Mammary epithelial cell (primary cell): ENCODE measurements at regions not wholly inside any gene's neighbourhood (a gene's known extent, or its start where the extent isn't known, plus 50 kb on each side); places are given as distances from the start of the nearest gene placed in this dataset.

Experiments used
- EZH2 ChIP-seq: IDR thresholded peaks from 2 replicates; pipeline ENCODE4 v1.6.1; 2012; ENCODE audit warnings: low read length, inconsistent platforms, borderline replicate concordance
- TF ChIP-seq, protein P1 (sequence below), 2 donors: IDR thresholded peaks in 1 of 2; conservative IDR thresholded peaks in 1 of 2; 2 replicates each; pipeline ENCODE4 v1.5.1; 2011 to 2012; ENCODE audit warnings: inconsistent platforms in 2 of 2, low read length in 2 of 2, mild to moderate bottlenecking in 2 of 2, control low read depth in 1 of 2, low read depth in 1 of 2; ENCODE audit not compliant: insufficient read depth in 1 of 2; ENCODE audit errors: extremely low read depth in 1 of 2

DNA sequence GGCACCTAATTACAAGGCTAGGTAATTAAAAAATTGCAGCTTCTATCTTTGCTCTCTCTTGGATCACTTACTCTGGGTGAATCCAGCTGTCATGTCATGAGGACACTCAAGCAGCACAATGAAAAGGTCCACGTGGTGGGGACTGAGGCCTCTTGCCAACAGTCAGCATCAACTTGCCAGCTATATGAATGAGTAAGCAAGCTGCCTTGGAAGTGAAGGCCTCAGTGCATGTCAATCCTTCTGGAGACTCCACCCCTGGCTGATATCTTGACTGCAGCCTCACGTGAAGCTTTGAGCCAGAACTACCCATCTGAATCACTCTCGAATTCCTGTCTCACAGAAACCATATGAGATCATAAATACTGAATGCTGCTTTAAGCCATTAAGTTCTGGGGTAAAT lies 140.5 kb downstream of the SNX18 start:
- TF ChIP-seq, protein P1, sequence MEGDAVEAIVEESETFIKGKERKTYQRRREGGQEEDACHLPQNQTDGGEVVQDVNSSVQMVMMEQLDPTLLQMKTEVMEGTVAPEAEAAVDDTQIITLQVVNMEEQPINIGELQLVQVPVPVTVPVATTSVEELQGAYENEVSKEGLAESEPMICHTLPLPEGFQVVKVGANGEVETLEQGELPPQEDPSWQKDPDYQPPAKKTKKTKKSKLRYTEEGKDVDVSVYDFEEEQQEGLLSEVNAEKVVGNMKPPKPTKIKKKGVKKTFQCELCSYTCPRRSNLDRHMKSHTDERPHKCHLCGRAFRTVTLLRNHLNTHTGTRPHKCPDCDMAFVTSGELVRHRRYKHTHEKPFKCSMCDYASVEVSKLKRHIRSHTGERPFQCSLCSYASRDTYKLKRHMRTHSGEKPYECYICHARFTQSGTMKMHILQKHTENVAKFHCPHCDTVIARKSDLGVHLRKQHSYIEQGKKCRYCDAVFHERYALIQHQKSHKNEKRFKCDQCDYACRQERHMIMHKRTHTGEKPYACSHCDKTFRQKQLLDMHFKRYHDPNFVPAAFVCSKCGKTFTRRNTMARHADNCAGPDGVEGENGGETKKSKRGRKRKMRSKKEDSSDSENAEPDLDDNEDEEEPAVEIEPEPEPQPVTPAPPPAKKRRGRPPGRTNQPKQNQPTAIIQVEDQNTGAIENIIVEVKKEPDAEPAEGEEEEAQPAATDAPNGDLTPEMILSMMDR (conservative IDR thresholded peaks at IDR 0.05 in 1 of 2, IDR thresholded peaks at IDR 0.05 in 1 of 2; ENCODE audit: extremely low read depth in 1 of 2, insufficient read depth in 1 of 2, low read depth in 1 of 2, low read length in 2 of 2) = no peak
- no peak for TF ChIP-seq EZH2
